Large intestine (tissue), 3 donors: ENCODE measurements at regions not wholly inside any gene's neighbourhood (a gene's known extent, or its start where the extent isn't known, plus 50 kb on each side); places are given as distances from the start of the nearest gene placed in this dataset.

ENCODE experiments used
- DNase-seq, 2 donors: peaks; one replicate each; pipeline versions ENCODE4 v3.0.0 to v3.0.0-alpha.2; 2013
- H3K27ac ChIP-seq: one replicate; pipeline ENCODE4 v1.5.1; 2013; ENCODE audit warnings: low read length
- H3K27me3 ChIP-seq: 2 replicates; pipeline ENCODE4 v1.6.1; 2013; ENCODE audit warnings: low read length; ENCODE audit not compliant: control insufficient read depth, insufficient read depth
- H3K36me3 ChIP-seq: 2 replicates; pipeline ENCODE4 v1.6.1; 2013; ENCODE audit warnings: low read length; ENCODE audit not compliant: control insufficient read depth, insufficient read depth
- H3K4me1 ChIP-seq: one replicate; pipeline ENCODE4 v1.6.1; 2013; ENCODE audit warnings: low read length; ENCODE audit not compliant: control insufficient read depth, insufficient read depth
- H3K4me3 ChIP-seq: one replicate; pipeline ENCODE4 v1.5.1; 2013; ENCODE audit warnings: low read length
- H3K9me3 ChIP-seq: one replicate; pipeline ENCODE4 v1.6.1; 2013; ENCODE audit warnings: mild to moderate bottlenecking, low read depth, low read length, moderate library complexity; ENCODE audit not compliant: control insufficient read depth
- WGBS: methylation state at CpG from one replicate; pipeline ENCODE4 v1.1.5; 2013; ENCODE audit warnings: low lambda C conversion rate; ENCODE audit not compliant: insufficient coverage; 5-methylcytosine and 5-hydroxymethylcytosine counted together

DNA sequence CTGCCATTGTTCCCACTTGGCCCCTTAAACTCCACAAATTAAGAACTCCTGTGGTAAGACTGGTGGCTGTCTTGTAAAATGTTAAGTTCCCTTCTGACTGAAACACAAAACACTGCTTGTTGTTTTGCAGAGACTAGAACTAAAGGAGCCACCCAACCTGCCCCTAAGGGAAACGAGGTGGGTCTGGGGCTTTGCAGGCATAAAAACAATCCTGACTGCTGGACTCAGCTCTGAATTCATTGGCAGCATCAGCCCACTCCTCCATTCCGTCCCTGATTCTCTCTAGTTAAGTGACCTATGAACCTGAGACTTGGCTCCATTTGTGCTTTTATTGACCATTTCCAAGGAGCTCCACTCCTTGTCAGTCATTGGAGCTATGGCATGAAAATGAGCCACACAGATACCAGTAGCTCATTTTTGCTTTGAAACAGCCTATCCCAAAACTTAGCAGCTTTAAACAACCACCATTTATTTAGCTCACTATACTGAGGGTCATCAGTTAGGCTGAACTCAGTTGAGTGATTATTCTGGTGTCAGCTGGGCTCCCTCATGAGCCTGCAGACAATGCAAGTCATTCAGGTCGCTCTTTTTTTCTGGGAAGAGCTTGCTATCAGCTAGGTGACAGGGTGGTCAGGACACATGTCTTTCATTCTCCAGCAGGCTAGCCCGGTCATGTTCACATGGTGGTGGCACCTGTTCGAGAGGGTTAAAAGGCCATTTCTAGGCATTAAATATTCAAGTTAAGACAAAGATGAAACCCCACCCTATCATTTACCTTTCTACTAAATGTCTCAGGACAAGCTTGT lies 175.1 kb upstream of the CTNNB1 start:
- peaks cover 2% of the 10 kb centered on the region for H3K4me1 ChIP-seq
- H3K36me3 ChIP-seq, result no peaks in the 10 kb centered on the region
- DNase-seq, result no peak
- 33% methylated on average over 1 of the region's 5 CpGs for WGBS
- no peaks in the 10 kb centered on the region for H3K9me3 ChIP-seq
- H3K4me3 ChIP-seq, result no peak overlapping the region
- no peak overlapping the region for H3K27ac ChIP-seq
- no peaks in the 10 kb centered on the region for H3K27me3 ChIP-seq

DNA sequence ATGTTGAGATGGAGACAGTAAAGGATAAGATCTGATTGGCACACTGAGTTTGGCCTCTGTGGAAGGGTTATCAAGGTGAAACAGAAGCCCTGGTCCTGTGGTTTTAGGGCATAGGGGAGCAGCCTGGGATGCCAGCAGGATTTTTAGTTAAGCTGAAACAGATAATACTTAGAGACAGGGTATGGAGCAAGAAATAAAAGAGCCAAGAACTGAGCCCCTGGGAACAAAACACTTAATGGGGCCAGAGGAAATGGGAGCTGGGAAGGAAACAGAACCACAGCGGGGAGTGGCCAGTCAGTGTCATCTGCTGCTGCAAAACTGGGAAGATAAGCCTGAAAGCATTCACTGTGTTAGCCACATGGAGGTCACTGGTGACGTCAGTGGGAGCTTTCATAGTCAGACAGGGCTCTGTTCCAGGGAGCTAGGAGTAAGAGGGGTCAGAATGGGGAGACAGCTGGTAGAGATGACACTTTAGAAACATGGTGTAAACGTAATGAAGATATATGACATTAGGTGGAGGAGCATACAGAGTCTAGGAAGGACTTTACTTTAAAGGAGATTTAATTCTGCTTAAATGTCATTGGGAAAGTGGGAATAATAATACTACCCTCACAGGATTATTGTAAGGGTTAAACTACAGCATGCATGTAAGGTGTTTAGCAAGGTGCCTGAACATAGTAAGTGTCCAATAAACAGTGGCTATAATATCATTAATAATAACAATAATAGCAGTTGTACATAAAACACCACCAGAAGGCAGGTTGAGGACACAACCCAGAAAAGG lies 172.7 kb upstream of the CTNNB1 start:
- peaks cover 2% of the 10 kb centered on the region for H3K4me1 ChIP-seq
- peak; percentile 49 to 71 for DNase-seq
- no peaks in the 10 kb centered on the region for H3K36me3 ChIP-seq
- H3K4me3 ChIP-seq, result no peak overlapping the region
- no peak overlapping the region for H3K27ac ChIP-seq
- H3K9me3 ChIP-seq, result no peaks in the 10 kb centered on the region
- H3K27me3 ChIP-seq, result no peaks in the 10 kb centered on the region
- 33% methylated on average over 1 of the region's 3 CpGs for WGBS

DNA sequence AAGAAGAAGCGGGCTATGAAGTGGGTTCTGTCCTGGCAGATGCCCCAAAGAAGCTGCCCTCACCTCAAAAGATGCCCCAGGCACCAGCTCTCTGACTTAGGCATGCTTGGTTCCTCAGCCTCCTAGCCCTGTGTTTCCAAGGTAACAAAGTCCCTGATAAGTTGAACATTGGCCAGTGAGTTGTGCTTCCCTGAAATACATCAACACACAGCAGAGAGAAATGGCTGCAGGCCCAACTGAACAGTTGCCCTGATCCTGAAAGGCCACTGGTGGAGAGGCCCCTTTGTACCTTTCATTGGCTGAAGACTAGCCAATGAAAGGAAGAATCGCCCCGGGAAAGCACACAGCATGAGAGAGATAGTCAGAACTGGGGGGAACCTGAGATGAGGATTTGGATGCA lies 169.9 kb upstream of the CTNNB1 start:
- H3K36me3 ChIP-seq, result no peaks in the 10 kb centered on the region
- WGBS, result no CpG with 5 or more reads among the region's 3 CpGs
- no peak overlapping the region for H3K27ac ChIP-seq
- H3K27me3 ChIP-seq, result no peaks in the 10 kb centered on the region
- H3K4me3 ChIP-seq, result no peak overlapping the region
- no peak for DNase-seq
- H3K4me1 ChIP-seq, result peaks cover 2% of the 10 kb centered on the region
- no peaks in the 10 kb centered on the region for H3K9me3 ChIP-seq

DNA sequence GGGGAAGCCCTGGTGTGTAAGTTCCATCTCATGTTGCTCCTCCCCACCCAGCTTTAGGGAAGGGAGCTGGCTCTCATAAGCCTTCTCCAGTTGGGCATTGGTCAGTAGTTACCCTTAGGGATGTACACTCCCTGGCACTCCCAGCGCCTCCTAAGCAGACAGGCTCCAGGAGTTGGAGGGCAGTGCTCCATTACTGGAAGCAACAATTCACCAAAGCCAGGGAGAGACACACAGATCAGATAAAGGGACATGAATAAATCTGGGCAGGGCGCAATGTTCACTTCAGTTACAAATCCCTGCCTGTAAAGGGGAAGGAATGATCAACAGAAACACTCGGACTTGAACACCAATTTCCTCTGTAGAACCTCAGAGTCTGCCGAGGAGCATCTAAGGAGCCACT lies 169.1 kb upstream of the CTNNB1 start:
- no peaks in the 10 kb centered on the region for H3K36me3 ChIP-seq
- no CpG with 5 or more reads among the region's 4 CpGs for WGBS
- no peaks in the 10 kb centered on the region for H3K27me3 ChIP-seq
- H3K27ac ChIP-seq, result no peak overlapping the region
- no peak for DNase-seq
- H3K9me3 ChIP-seq, result no peaks in the 10 kb centered on the region
- H3K4me1 ChIP-seq, result peaks cover 2% of the 10 kb centered on the region
- no peak overlapping the region for H3K4me3 ChIP-seq

DNA sequence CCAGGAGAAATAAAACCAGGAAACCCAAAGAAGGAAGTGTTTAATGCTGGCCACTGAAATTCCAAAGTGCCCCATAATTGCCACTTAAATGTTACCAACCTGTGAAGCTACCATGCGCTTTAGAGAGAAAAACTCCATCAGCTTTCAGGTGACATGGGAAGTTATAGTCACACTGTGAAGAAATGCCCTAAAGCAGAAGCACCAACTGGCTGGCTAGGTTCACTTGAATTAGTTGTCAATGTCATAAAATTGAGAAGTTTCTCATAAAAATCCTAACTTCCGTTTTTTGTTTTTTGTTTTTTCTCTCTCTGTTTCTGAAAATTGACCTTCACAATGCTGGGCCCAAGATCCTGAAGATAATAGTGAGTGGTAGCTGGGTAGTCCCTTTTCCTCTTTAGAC lies 167.9 kb upstream of the CTNNB1 start:
- no peak overlapping the region for H3K27ac ChIP-seq
- no peaks in the 10 kb centered on the region for H3K27me3 ChIP-seq
- no peaks in the 10 kb centered on the region for H3K9me3 ChIP-seq
- H3K4me3 ChIP-seq, result no peak overlapping the region
- no peak for DNase-seq
- 100% methylated on average over 1 of the region's 2 CpGs for WGBS
- peaks cover under 1% of the 10 kb centered on the region for H3K4me1 ChIP-seq
- H3K36me3 ChIP-seq, result no peaks in the 10 kb centered on the region

DNA sequence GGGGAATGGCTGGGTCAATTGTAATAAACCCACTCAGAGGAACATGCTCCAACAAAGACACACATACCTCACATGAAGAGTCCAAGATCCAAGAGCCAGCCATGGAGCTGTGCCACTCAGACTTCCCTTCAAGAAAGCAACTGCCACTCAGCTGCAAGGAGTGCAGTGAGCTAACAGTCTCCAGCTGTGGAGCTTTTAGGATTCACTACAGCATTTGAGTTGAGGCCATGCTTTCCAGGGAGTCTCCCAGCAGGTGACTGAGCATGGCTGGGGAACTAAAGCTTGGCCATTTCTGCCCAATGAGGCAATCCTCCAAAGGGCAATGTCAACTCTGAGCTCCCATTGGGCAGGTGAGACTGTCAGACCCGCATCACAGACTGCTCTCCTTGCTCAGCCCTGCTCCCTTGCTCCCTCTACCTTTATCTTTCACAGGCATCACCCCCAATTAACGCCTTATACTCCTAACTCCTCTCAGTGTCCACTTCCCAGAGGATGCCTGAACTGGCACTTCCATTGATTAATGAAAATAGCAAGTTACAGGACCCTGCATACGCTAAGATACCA lies 165.3 kb upstream of the CTNNB1 start:
- DNase-seq, result no peak
- H3K27me3 ChIP-seq, result no peaks in the 10 kb centered on the region
- no peak overlapping the region for H3K27ac ChIP-seq
- H3K4me1 ChIP-seq, result no peaks in the 10 kb centered on the region
- 75% methylated on average over 1 of the region's 3 CpGs for WGBS
- no peak overlapping the region for H3K4me3 ChIP-seq
- no peaks in the 10 kb centered on the region for H3K9me3 ChIP-seq
- no peaks in the 10 kb centered on the region for H3K36me3 ChIP-seq

DNA sequence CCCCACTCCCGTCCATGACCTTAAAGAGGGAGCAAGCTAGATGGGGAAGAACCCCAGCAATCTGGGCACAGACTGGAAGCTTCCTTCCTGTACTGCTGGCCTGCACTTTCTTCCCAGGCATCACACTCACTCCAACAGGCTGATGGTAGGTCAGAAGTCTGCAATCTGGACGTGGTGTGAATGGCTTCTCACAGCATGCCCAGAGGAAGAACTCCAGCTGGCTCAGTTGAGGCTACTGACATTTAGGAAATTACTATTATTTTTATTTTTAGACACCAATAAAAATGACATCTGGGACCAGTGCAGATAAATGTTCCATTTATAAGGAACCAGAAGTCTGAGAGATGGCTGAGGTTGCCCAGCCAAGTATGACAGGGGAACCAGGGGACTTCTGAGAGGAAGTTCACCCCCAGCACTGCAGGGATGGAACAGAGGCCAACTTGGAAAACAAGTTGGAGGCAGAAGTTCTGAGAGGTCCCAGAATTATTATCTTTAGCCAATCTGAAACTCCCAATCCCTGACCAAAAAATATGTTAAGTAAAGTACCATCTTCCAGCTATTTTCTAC lies 163.8 kb upstream of the CTNNB1 start:
- Histone ChIP-seq H3K9me3 (no peaks in the 10 kb centered on the region), H3K4me3 (no peak overlapping the region), H3K27ac (no peak overlapping the region), H3K36me3 (no peaks in the 10 kb centered on the region), H3K4me1 (no peaks in the 10 kb centered on the region), H3K27me3 (no peaks in the 10 kb centered on the region)
- no peak for DNase-seq
- whole genome bisulfite sequencing, result no CpG with 5 or more reads among the region's 2 CpGs

DNA sequence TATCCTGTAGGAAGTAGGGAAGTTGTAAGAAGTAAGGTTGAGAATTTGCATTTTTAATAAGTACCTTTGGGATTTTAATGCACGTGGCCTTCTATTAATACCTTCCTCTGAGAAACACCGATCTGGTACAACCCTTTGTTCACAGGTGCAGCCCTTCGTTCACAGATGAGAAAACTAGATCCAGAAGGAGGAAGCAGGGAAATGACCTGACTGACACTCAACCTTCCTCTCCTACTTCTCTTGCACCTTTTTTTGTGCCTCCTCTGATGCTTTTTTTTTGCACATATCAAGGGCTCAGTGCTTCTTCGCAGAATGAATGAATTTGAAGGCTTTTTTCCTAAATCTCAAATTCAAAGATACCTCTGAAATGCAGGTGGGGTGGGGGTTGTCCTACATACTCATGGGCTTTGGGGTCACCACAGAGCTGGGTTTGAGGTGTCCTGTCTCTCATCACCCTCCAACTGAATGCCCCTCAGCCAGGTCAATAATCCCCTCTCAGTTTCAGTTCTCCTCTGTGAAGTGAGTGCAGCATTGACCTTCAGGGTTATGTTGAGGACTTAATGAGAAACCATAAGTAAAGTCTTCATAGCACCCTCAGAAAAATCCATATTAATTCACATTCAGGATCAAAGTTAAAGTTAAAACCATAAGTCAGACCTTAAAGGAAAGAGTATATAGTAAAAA lies 161.5 kb upstream of the CTNNB1 start:
- H3K4me3 ChIP-seq, result no peak overlapping the region
- no peak overlapping the region for H3K27ac ChIP-seq
- 100% methylated on average over 3 of the region's 4 CpGs for WGBS
- no peaks in the 10 kb centered on the region for H3K36me3 ChIP-seq
- no peaks in the 10 kb centered on the region for H3K4me1 ChIP-seq
- H3K27me3 ChIP-seq, result no peaks in the 10 kb centered on the region
- H3K9me3 ChIP-seq, result no peaks in the 10 kb centered on the region
- no peak for DNase-seq

DNA sequence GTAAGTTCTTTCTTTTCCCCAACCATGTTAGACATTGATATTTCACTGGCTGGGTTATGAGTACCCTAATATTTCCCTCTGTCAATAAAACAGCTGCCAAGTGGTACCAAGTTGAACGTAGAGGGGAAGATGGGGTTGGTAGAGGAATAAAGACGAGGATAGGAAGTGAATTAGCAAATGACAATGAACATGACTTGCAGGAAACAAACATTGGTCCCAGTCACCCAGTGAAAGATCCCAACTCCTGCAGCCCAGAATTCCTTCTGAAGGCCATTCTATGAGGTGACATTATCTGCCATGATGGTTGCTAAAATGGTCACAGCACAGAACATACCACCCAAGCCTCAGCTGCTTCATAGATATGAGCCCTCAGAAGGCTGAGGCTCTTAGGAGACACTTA lies 159.0 kb upstream of the CTNNB1 start:
- Histone ChIP-seq H3K36me3 (no peaks in the 10 kb centered on the region), H3K4me3 (no peak overlapping the region), H3K27me3 (no peaks in the 10 kb centered on the region), H3K27ac (no peak overlapping the region), H3K4me1 (no peaks in the 10 kb centered on the region), H3K9me3 (no peaks in the 10 kb centered on the region)
- no peak for DNase-seq
- 100% methylated on average over 2 of the region's 2 CpGs for WGBS

DNA sequence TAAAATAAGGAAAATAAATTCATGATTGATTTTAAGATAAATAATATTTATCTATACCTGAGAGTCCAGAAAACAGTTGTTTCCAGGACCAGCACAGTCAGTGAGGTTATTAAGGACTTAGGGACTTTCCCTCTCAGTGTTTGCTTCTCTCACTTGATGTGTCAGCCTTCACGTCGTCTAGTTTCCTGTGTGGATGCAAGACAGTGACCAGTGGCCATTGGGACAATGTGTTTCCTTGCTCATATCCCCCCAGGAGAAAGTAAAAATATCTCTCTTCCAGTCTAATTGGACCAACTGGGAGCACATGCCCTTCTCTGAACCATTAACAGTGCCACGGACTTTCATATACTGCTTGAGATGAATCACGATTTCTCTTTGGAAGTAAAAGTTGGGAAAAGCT lies 157.8 kb upstream of the CTNNB1 start:
- Histone ChIP-seq H3K9me3 (no peaks in the 10 kb centered on the region), H3K27ac (no peak overlapping the region), H3K36me3 (no peaks in the 10 kb centered on the region), H3K4me1 (no peaks in the 10 kb centered on the region), H3K4me3 (no peak overlapping the region), H3K27me3 (no peaks in the 10 kb centered on the region)
- no peak for DNase-seq
- WGBS, result 100% methylated on average over 2 of the region's 4 CpGs
